ENCODE measurements at regions not wholly inside any gene's neighbourhood (a gene's known extent, or its start where the extent isn't known, plus 50 kb on each side); places are given as distances from the start of the nearest gene placed in this dataset.

DNA sequence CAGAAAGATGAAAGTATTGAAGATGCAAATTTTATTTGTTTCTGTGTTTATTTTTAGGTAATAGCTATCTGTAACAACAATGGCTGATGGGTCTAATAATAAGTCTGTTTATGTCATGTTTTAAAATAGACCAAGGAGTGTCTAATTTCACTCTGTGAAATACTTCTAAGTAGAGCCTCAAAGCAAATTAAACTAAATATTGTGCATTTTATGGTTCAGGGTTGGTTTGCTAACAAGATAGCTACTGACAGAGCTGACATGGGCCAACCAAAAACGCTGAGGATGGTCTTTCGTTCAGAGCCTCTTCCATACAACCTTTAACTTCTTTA, 437.6 kb upstream of the CTSO start:
- no peak for TF ChIP-seq ZFX (IDR thresholded peaks at IDR 0.05; ENCODE audit: borderline replicate concordance)
- TF ChIP-seq, protein P1, sequence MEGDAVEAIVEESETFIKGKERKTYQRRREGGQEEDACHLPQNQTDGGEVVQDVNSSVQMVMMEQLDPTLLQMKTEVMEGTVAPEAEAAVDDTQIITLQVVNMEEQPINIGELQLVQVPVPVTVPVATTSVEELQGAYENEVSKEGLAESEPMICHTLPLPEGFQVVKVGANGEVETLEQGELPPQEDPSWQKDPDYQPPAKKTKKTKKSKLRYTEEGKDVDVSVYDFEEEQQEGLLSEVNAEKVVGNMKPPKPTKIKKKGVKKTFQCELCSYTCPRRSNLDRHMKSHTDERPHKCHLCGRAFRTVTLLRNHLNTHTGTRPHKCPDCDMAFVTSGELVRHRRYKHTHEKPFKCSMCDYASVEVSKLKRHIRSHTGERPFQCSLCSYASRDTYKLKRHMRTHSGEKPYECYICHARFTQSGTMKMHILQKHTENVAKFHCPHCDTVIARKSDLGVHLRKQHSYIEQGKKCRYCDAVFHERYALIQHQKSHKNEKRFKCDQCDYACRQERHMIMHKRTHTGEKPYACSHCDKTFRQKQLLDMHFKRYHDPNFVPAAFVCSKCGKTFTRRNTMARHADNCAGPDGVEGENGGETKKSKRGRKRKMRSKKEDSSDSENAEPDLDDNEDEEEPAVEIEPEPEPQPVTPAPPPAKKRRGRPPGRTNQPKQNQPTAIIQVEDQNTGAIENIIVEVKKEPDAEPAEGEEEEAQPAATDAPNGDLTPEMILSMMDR (IDR thresholded peaks at IDR 0.05): no peak

Data from 22Rv1 (cell line).